CD4-positive, CD25-positive, alpha-beta regulatory T cell (primary cell): ENCODE measurements at regions not wholly inside any gene's neighbourhood (a gene's known extent, or its start where the extent isn't known, plus 50 kb on each side); places are given as distances from the start of the nearest gene placed in this dataset.

Experiments
- ATAC-seq, 2 donors: fragments of 150-1000 bp; cut with Tn5 transposase; one replicate each; pipeline ENCODE4 v1.10.0; 2021; ENCODE audit warnings: low read depth in 2 of 2, moderate number of reproducible peaks in 2 of 2, moderate library complexity in 1 of 2
- DNase-seq, 3 donors: peaks; one replicate each; pipeline versions ENCODE4 v3.0.0 to v3.0.0-alpha.2; 2012 to 2022; ENCODE audit warnings: mixed read lengths in 1 of 3
- H3K27ac ChIP-seq: one replicate; pipeline ENCODE4 v1.7.0; 2013; ENCODE audit warnings: mild to moderate bottlenecking, low read length; ENCODE audit not compliant: insufficient read depth, poor library complexity, severe bottlenecking
- H3K27me3 ChIP-seq: one replicate; pipeline ENCODE4 v1.7.0; 2013; ENCODE audit warnings: low read length; ENCODE audit not compliant: control insufficient read depth, insufficient read depth
- H3K36me3 ChIP-seq: one replicate; pipeline ENCODE4 v1.7.0; 2013; ENCODE audit warnings: mild to moderate bottlenecking, low read length, moderate library complexity; ENCODE audit not compliant: control insufficient read depth, insufficient read depth
- H3K4me1 ChIP-seq: 2 replicates; pipeline ENCODE4 v1.7.0; 2013; ENCODE audit warnings: mild to moderate bottlenecking, low read length; ENCODE audit not compliant: insufficient read depth, control insufficient read depth, poor library complexity, severe bottlenecking
- H3K4me3 ChIP-seq: one replicate; pipeline ENCODE4 v1.7.0; 2013; ENCODE audit warnings: low read depth, mild to moderate bottlenecking, low read length, moderate library complexity
- H3K9me3 ChIP-seq, 2 experiments: 1 replicate in 1 of 2; 2 replicates in 1 of 2; pipeline ENCODE4 v1.7.0; 2013; ENCODE audit warnings: low read length in 2 of 2, mild to moderate bottlenecking in 1 of 2, moderate library complexity in 1 of 2; ENCODE audit not compliant: control insufficient read depth in 2 of 2
- H3K27ac Mint-ChIP-seq, 3 donors: one replicate each; pipeline ENCODE4 v1.8.0; 2020 to 2022; ENCODE audit warnings: mild to moderate bottlenecking in 3 of 3, mixed read lengths in 3 of 3, moderate library complexity in 2 of 3
- H3K27me3 Mint-ChIP-seq: one replicate; pipeline ENCODE4 v1.8.0; 2022; ENCODE audit warnings: mild to moderate bottlenecking, mixed read lengths
- H3K36me3 Mint-ChIP-seq: one replicate; pipeline ENCODE4 v1.8.0; 2020; ENCODE audit warnings: mixed read lengths
- H3K4me1 Mint-ChIP-seq, 4 donors: one replicate each; pipeline ENCODE4 v1.8.0; 2020 to 2022; ENCODE audit warnings: mixed read lengths in 4 of 4, mild to moderate bottlenecking in 1 of 4
- H3K4me3 Mint-ChIP-seq, 4 donors: one replicate each; pipeline ENCODE4 v1.8.0; 2020 to 2022; ENCODE audit warnings: mild to moderate bottlenecking in 4 of 4, mixed read lengths in 4 of 4, moderate library complexity in 3 of 4
- H3K9me3 Mint-ChIP-seq, 7 donors: one replicate each; pipeline ENCODE4 v1.8.0; 2020 to 2022; ENCODE audit warnings: mixed read lengths in 7 of 7, mild to moderate bottlenecking in 3 of 7, moderate library complexity in 2 of 7

GRCh38 chr6:21891080-21891479, 297.5 kb downstream of the SOX4 start:
- DNase-seq: no peak
- no peaks in the 10 kb centered on the region for H3K36me3 Mint-ChIP-seq
- H3K4me3 Mint-ChIP-seq: no peak overlapping the region
- Histone ChIP-seq H3K4me1 (no peaks in the 10 kb centered on the region), H3K4me3 (no peak overlapping the region), H3K36me3 (no peaks in the 10 kb centered on the region), H3K27ac (no peak overlapping the region), H3K9me3 (no peaks in the 10 kb centered on the region), H3K27me3 (no peaks in the 10 kb centered on the region)
- peaks cover 4% of the 10 kb centered on the region for H3K27me3 Mint-ChIP-seq
- H3K27ac Mint-ChIP-seq: no peak overlapping the region
- no peak for ATAC-seq
- H3K4me1 Mint-ChIP-seq: no peaks in the 10 kb centered on the region
- H3K9me3 Mint-ChIP-seq: peaks cover 0 to 10% (median 4%) of the 10 kb centered on the region in 7 donors

DNA sequence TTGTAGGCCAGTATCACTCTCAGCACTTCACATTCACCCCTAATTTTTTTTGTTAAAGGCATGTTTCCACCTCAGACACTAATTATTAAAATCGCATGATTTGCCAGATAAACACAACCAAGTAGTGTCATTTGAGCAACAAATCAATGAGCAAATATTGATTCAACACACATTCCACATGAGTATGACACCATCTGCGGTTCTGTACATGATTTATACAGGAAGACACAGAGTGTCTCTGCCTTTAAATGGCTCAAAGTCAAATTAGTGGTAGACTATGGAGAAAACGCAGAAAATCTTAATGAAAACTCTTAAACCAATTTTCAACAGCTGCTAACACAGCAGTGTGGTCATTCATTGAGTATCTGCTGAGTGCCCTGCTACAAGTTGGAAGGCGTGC, 300.2 kb downstream of the SOX4 start:
- no peaks in the 10 kb centered on the region for H3K36me3 Mint-ChIP-seq
- no peak for ATAC-seq
- DNase-seq: no peak
- no peak overlapping the region for H3K27ac Mint-ChIP-seq
- Histone ChIP-seq H3K27me3 (no peaks in the 10 kb centered on the region), H3K4me1 (no peaks in the 10 kb centered on the region), H3K9me3 (no peaks in the 10 kb centered on the region), H3K4me3 (no peak overlapping the region), H3K27ac (no peak overlapping the region), H3K36me3 (no peaks in the 10 kb centered on the region)
- peaks cover 4% of the 10 kb centered on the region for H3K27me3 Mint-ChIP-seq
- H3K4me3 Mint-ChIP-seq: no peak overlapping the region
- no peaks in the 10 kb centered on the region for H3K4me1 Mint-ChIP-seq
- peaks cover 0 to 10% (median 4%) of the 10 kb centered on the region in 7 donors for H3K9me3 Mint-ChIP-seq

- no peak overlapping the region for H3K27ac ChIP-seq
- ATAC-seq: no peak
- Mint-ChIP-seq H3K4me1 (no peaks in the 10 kb centered on the region), H3K27ac (no peak overlapping the region), H3K27me3 (peaks cover 4% of the 10 kb centered on the region), H3K9me3 (peaks cover 0 to 10% (median 4%) of the 10 kb centered on the region in 7 donors), H3K4me3 (no peak overlapping the region), H3K36me3 (no peaks in the 10 kb centered on the region)
- DNase-seq: no peak
- no peaks in the 10 kb centered on the region for H3K36me3 ChIP-seq
- H3K4me1 ChIP-seq: no peaks in the 10 kb centered on the region
- H3K4me3 ChIP-seq: no peak overlapping the region
- H3K27me3 ChIP-seq: no peaks in the 10 kb centered on the region
- no peaks in the 10 kb centered on the region for H3K9me3 ChIP-seq
Observed at GRCh38 chr6:21895555-21895954, 302.0 kb downstream of the SOX4 start.

- no peak overlapping the region for H3K27ac Mint-ChIP-seq
- ATAC-seq: no peak
- no peak overlapping the region for H3K4me3 Mint-ChIP-seq
Observed at GRCh38 chr6:21898107-21898796, 304.7 kb downstream of the SOX4 start.

DNA sequence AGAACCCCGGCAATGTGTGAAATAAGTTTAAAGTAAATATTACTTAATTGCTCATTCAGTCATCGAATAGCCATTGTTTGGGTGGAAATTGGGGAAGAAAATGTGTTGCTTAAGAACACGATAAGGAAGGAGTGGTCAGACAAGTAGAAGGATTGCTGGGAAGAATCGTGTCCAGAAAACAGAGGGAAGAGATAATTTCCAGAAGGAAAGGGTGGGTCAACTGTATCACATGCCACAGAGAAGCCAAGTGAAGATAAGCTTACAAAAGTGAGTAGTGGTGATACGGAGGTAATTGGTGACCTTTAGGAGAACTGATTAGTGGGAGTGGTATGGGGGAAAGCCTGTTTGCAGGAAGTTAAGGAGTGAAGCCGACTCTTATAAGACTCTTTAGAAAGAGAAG, 306.2 kb downstream of the SOX4 start:
- Histone ChIP-seq H3K27ac (no peak overlapping the region), H3K4me1 (no peaks in the 10 kb centered on the region), H3K36me3 (no peaks in the 10 kb centered on the region), H3K4me3 (no peak overlapping the region), H3K27me3 (no peaks in the 10 kb centered on the region), H3K9me3 (no peaks in the 10 kb centered on the region)
- DNase-seq (no peak), ATAC-seq (no peak)
- H3K4me3 Mint-ChIP-seq: no peak overlapping the region
- no peaks in the 10 kb centered on the region for H3K4me1 Mint-ChIP-seq
- no peak overlapping the region for H3K27ac Mint-ChIP-seq
- H3K27me3 Mint-ChIP-seq: peaks cover 4% of the 10 kb centered on the region
- peaks cover 0 to 5% (median 3%) of the 10 kb centered on the region in 7 donors for H3K9me3 Mint-ChIP-seq
- no peaks in the 10 kb centered on the region for H3K36me3 Mint-ChIP-seq

More at GRCh38 chr6:21898107-21898796, 304.7 kb downstream of the SOX4 start:
- Mint-ChIP-seq H3K4me1 (no peaks in the 10 kb centered on the region), H3K36me3 (no peaks in the 10 kb centered on the region), H3K9me3 (peaks cover 0 to 5% (median 4%) of the 10 kb centered on the region in 7 donors), H3K27me3 (peaks cover 4% of the 10 kb centered on the region)
- no peaks in the 10 kb centered on the region for H3K36me3 ChIP-seq
- H3K9me3 ChIP-seq: no peaks in the 10 kb centered on the region
- H3K4me3 ChIP-seq: no peak overlapping the region
- no peak for DNase-seq
- no peaks in the 10 kb centered on the region for H3K27me3 ChIP-seq
- no peak overlapping the region for H3K27ac ChIP-seq
- H3K4me1 ChIP-seq: no peaks in the 10 kb centered on the region

DNA sequence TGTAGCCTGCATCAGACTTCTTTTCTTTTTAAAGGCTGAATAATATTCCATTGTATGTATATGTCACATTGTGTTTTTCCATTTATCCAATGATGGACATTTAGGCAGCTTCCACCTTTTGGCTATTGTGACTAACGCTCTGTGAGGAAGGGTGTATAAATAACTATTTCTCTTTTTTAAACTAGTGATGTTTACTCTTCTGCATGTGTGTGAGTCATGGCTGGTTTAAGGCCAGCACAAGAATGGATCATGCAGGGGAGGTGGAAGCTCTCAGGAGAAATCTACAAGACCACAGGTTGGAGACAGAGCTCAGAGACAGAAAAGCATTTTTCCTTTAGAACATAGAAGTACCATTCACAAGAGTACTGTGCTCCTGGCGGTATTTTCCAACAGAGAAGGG, 307.2 kb downstream of the SOX4 start:
- no peaks in the 10 kb centered on the region for H3K4me1 Mint-ChIP-seq
- no peaks in the 10 kb centered on the region for H3K4me1 ChIP-seq
- no peaks in the 10 kb centered on the region for H3K36me3 ChIP-seq
- DNase-seq (no peak), ATAC-seq (no peak)
- H3K27ac Mint-ChIP-seq: no peak overlapping the region
- H3K27me3 ChIP-seq: no peaks in the 10 kb centered on the region
- H3K4me3 Mint-ChIP-seq: no peak overlapping the region
- H3K4me3 ChIP-seq: no peak overlapping the region
- H3K27ac ChIP-seq: no peak overlapping the region
- H3K27me3 Mint-ChIP-seq: peaks cover 3% of the 10 kb centered on the region
- no peaks in the 10 kb centered on the region for H3K36me3 Mint-ChIP-seq
- peaks cover 0 to 5% (median 2%) of the 10 kb centered on the region in 7 donors for H3K9me3 Mint-ChIP-seq
- H3K9me3 ChIP-seq: no peaks in the 10 kb centered on the region

DNA sequence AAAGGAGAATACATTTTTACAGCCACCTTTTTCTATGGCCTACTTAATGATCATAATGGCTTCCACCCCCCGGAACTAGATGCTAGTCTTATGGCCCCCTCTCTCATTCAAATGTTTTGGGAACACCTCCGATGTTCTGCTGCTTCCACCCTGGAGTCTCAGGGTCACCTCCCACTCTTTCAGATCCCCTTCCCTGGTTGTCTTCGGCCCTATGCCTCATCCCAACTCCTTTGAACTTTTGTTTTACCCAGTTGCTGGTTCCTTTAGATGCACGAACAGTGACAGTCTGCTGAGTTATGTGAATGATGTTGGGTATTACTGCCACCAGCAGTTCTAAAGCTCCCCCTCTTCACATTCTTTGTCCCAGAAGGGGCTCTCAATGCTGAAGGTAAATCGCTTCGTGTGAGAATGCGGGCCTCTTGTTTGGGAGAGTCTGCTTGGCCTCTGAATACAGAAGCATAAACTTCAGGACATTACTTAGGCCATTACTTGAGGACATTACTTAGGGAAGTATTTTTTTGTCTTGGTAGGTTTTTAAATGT, 309.1 kb downstream of the SOX4 start:
- H3K4me1 ChIP-seq: no peaks in the 10 kb centered on the region
- H3K9me3 ChIP-seq: no peaks in the 10 kb centered on the region
- H3K27me3 ChIP-seq: no peaks in the 10 kb centered on the region
- H3K27ac Mint-ChIP-seq: no peak overlapping the region
- H3K4me3 ChIP-seq: no peak overlapping the region
- H3K27ac ChIP-seq: no peak overlapping the region
- no peak overlapping the region for H3K4me3 Mint-ChIP-seq
- H3K4me1 Mint-ChIP-seq: no peaks in the 10 kb centered on the region
- no peaks in the 10 kb centered on the region for H3K36me3 ChIP-seq
- H3K27me3 Mint-ChIP-seq: no peaks in the 10 kb centered on the region
- H3K36me3 Mint-ChIP-seq: no peaks in the 10 kb centered on the region
- H3K9me3 Mint-ChIP-seq: peaks cover 0 to 5% (median 0%) of the 10 kb centered on the region in 7 donors
- DNase-seq: no peak
- ATAC-seq: no peak

- Histone ChIP-seq H3K4me1 (no peaks in the 10 kb centered on the region), H3K27me3 (peaks cover 2% of the 10 kb centered on the region), H3K36me3 (no peaks in the 10 kb centered on the region), H3K27ac (no peak overlapping the region), H3K4me3 (no peak overlapping the region), H3K9me3 (no peaks in the 10 kb centered on the region)
- H3K36me3 Mint-ChIP-seq: no peaks in the 10 kb centered on the region
- H3K9me3 Mint-ChIP-seq: peaks cover 0 to 4% (median 0%) of the 10 kb centered on the region in 7 donors
- no peaks in the 10 kb centered on the region for H3K4me1 Mint-ChIP-seq
- ATAC-seq (no peak), DNase-seq (no peak)
- H3K27me3 Mint-ChIP-seq: no peaks in the 10 kb centered on the region
- no peak overlapping the region for H3K4me3 Mint-ChIP-seq
- no peak overlapping the region for H3K27ac Mint-ChIP-seq
Observed at GRCh38 chr6:21905531-21905930, 312.0 kb downstream of the SOX4 start.
